Lung (tissue), 11 donors: ENCODE measurements at regions not wholly inside any gene's neighbourhood (a gene's known extent, or its start where the extent isn't known, plus 50 kb on each side); places are given as distances from the start of the nearest gene placed in this dataset.

ENCODE experiments used
- ATAC-seq: fragments of 200-7000 bp; cut with Tn5 transposase; one replicate; pipeline ENCODE4 v1.9.1; 2020; ENCODE audit warnings: moderate number of reproducible peaks; ENCODE audit not compliant: insufficient read depth, low FRiP score
- DNase-seq, 3 donors: peaks; one replicate each; pipeline ENCODE4 v3.0.0-alpha.2; 2013 to 2017
- H3K27ac ChIP-seq, 2 donors: one replicate each; pipeline ENCODE4 v1.5.1; 2013; ENCODE audit warnings: mild to moderate bottlenecking in 2 of 2, moderate library complexity in 2 of 2, control low read depth in 1 of 2, inconsistent platforms in 1 of 2, low read depth in 1 of 2, low read length in 1 of 2
- H3K27me3 ChIP-seq, 3 donors: one replicate each; pipeline ENCODE4 v1.5.1; 2013; ENCODE audit warnings: low read length in 2 of 3; ENCODE audit not compliant: control insufficient read depth in 3 of 3, insufficient read depth in 3 of 3
- H3K36me3 ChIP-seq, 4 donors: one replicate each; pipeline ENCODE4 v1.5.1; 2013; ENCODE audit warnings: low read length in 4 of 4, mild to moderate bottlenecking in 1 of 4, moderate library complexity in 1 of 4; ENCODE audit not compliant: control insufficient read depth in 4 of 4, insufficient read depth in 4 of 4
- H3K4me1 ChIP-seq, 5 donors: one replicate each; pipeline ENCODE4 v1.5.1; 2013; ENCODE audit warnings: low read length in 5 of 5, mild to moderate bottlenecking in 2 of 5, moderate library complexity in 1 of 5; ENCODE audit not compliant: control insufficient read depth in 5 of 5, insufficient read depth in 5 of 5
- H3K4me3 ChIP-seq: one replicate; pipeline ENCODE4 v1.5.1; 2013; ENCODE audit warnings: mild to moderate bottlenecking, control low read depth, moderate library complexity
- H3K9ac ChIP-seq, 2 donors: one replicate each; pipeline ENCODE4 v1.5.1; 2013; ENCODE audit warnings: low read length in 2 of 2, control low read depth in 1 of 2; ENCODE audit not compliant: insufficient read depth in 1 of 2
- H3K9me3 ChIP-seq, 4 donors: one replicate each; pipeline ENCODE4 v1.5.1; 2013; ENCODE audit warnings: low read length in 3 of 4, mild to moderate bottlenecking in 1 of 4, moderate library complexity in 1 of 4; ENCODE audit not compliant: control insufficient read depth in 4 of 4, insufficient read depth in 3 of 4
- CTCF ChIP-seq: IDR thresholded peaks from 2 replicates; pipeline ENCODE4 v1.5.1; 2012; ENCODE audit warnings: mild to moderate bottlenecking; ENCODE audit errors: control extremely low read depth, extremely low read depth
- WGBS, 2 donors: extraction: QIAGEN DNeasy Blood & Tissue Kit; methylation state at CpG; one replicate each; pipeline ENCODE4 v1.1.7; 2013; 5-methylcytosine and 5-hydroxymethylcytosine counted together
- donor health status: control.
- donor health status: control.
- donor health status: Bipolar disorder and iron deficiency.
- donor health status: healthy.
- donor health status: DM: yes; HTN: yes; CAD: no.

DNA sequence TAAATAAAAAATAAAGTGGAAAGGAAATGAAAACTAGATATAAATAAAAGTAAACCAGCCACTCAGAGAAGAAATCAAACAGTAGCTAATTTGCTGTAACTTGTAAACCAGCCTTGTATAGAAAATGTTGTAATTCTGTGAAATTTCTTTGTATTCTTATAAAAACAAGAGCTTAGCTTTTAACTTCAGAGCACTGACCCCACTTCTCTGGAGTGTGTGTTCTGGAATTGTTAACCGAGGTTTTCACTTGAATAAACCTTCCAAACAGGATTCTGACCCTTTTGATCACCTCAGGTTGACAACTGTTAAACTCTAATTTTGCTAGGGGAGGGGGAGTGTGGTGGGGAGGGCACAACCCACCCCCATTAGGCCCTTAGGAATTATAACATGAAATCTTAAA, 151.9 kb upstream of the TRIM24 start:
- H3K27me3 ChIP-seq, result no peaks in the 10 kb centered on the region
- no peak for TF ChIP-seq CTCF
- H3K4me3 ChIP-seq, result no peak overlapping the region
- ATAC-seq (no peak), DNase-seq (peak in 2 of 3 donors; percentile 27 to 68)
- no peaks in the 10 kb centered on the region for H3K4me1 ChIP-seq
- H3K36me3 ChIP-seq, result no peaks in the 10 kb centered on the region
- 63 to 80% methylated on average over 1 of the region's 1 CpG for WGBS, 2 donors
- H3K9me3 ChIP-seq, result peaks cover 0 to 2% (median 0%) of the 10 kb centered on the region in 4 donors
- H3K9ac ChIP-seq, result no peak overlapping the region
- H3K27ac ChIP-seq, result no peak overlapping the region

DNA sequence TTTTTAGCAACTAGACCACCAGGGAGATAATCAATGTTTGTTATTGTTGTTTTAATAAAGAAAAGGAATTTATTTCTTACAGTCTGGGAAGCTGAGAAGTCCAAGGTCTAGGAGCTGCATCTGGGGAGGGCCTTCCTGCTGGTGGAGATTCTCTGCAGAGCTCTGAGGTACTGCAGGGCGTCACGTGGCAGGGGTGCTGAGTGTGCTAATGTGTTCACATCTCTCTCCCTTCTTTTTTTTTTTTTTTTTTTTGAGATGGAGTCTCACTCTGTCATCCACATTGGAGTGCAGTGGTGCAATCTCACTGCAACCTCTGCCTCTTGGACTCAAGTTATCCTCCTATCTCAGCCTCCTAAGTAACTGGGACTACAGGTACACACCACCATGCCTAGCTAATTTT, 150.9 kb upstream of the TRIM24 start:
- no peaks in the 10 kb centered on the region for H3K4me1 ChIP-seq
- H3K9me3 ChIP-seq, result no peaks in the 10 kb centered on the region
- DNase-seq (no peak), ATAC-seq (no peak)
- H3K36me3 ChIP-seq, result no peaks in the 10 kb centered on the region
- no peaks in the 10 kb centered on the region for H3K27me3 ChIP-seq
- 84 to 93% methylated on average over 2 of the region's 2 CpGs for WGBS, 2 donors
- H3K9ac ChIP-seq, result no peak overlapping the region
- no peak overlapping the region for H3K27ac ChIP-seq
- H3K4me3 ChIP-seq, result no peak overlapping the region
- TF ChIP-seq CTCF, result no peak

GRCh38 chr7:138313829-138314178, 146.3 kb upstream of the TRIM24 start:
- Histone ChIP-seq H3K27me3 (no peaks in the 10 kb centered on the region), H3K36me3 (no peaks in the 10 kb centered on the region), H3K9me3 (no peaks in the 10 kb centered on the region), H3K27ac (no peak overlapping the region), H3K9ac (no peak overlapping the region), H3K4me3 (no peak overlapping the region), H3K4me1 (peaks cover 0 to 2% (median 0%) of the 10 kb centered on the region in 5 donors)
- no peak for ATAC-seq
- DNase-seq, result no peak
- 84 to 88% methylated on average over 2 of the region's 2 CpGs for WGBS, 2 donors
- TF ChIP-seq CTCF, result no peak

DNA sequence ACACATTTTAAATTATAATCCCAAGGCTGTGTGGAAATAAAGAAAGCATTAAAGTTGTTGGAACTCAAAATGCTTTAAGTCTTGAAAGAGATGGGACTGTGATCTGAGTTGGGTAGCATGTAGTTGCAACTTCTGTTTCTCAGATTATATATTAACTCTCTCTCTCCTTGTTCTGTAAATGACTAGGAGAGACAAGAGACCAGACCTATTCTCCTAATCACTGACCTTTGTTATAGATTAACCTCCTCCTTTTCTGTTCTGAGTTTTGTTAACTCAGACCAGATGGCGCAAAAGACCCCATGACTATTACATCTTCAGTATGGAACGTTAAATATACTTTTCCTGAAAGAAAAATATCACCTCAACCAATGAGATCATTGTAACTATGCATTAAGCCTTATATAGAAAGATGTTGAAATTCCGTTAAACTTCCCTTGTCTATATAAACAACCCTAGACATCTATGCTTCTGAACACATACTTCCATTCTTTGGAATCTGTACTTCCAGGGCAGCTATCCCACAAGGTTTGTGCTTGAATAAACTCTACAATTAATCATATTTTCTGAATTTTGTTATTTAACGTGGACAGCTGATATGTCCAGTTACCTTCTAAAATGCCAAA, 143.5 kb upstream of the TRIM24 start:
- no peak overlapping the region for H3K27ac ChIP-seq
- no peaks in the 10 kb centered on the region for H3K36me3 ChIP-seq
- TF ChIP-seq CTCF, result no peak
- 75 to 83% methylated on average over 4 of the region's 4 CpGs for WGBS, 2 donors
- no peak overlapping the region for H3K9ac ChIP-seq
- DNase-seq (no peak), ATAC-seq (no peak)
- no peaks in the 10 kb centered on the region for H3K9me3 ChIP-seq
- H3K4me1 ChIP-seq, result peaks cover 0 to 2% (median 0%) of the 10 kb centered on the region in 5 donors
- no peaks in the 10 kb centered on the region for H3K27me3 ChIP-seq
- H3K4me3 ChIP-seq, result no peak overlapping the region
